Brain microvascular endothelial cell (primary cell): ENCODE measurements at regions not wholly inside any gene's neighbourhood (a gene's known extent, or its start where the extent isn't known, plus 50 kb on each side); places are given as distances from the start of the nearest gene placed in this dataset.

Experiments
- DNase-seq: peaks from one replicate; pipeline ENCODE4 v3.0.0-alpha.2; 2020
- H3K27ac ChIP-seq: fragments of 250-450 bp; sonication (Bioruptor Pico); 2 replicates; pipeline ENCODE4 v1.5.1; 2020; ENCODE audit warnings: mild to moderate bottlenecking, moderate library complexity
- H3K27me3 ChIP-seq: fragments of 250-450 bp; sonication (Bioruptor Pico); replicated peaks from 2 replicates; pipeline ENCODE4 v1.5.1; 2020; ENCODE audit warnings: mild to moderate bottlenecking
- H3K36me3 ChIP-seq: fragments of 250-450 bp; sonication (Bioruptor Pico); replicated peaks from 2 replicates; pipeline ENCODE4 v1.5.1; 2020; ENCODE audit warnings: mild to moderate bottlenecking
- H3K4me3 ChIP-seq: 2 replicates; pipeline ENCODE4 v1.5.1; 2011; ENCODE audit warnings: low read depth, mild to moderate bottlenecking, control low read depth, low read length, moderate library complexity
- CTCF ChIP-seq: IDR thresholded peaks from 2 replicates; pipeline ENCODE4 v1.5.1; 2011; ENCODE audit warnings: low read depth, mild to moderate bottlenecking, moderate library complexity, low read length, control low read depth, inconsistent platforms; ENCODE audit errors: missing control alignments
- in situ Hi-C: cut with HindIII; loops from 2 replicates; pipeline ENCODE4 v1.10.0; 2017; ENCODE audit warnings: low sequenced_read_pairs, low pct_ligation_motif_present

DNA sequence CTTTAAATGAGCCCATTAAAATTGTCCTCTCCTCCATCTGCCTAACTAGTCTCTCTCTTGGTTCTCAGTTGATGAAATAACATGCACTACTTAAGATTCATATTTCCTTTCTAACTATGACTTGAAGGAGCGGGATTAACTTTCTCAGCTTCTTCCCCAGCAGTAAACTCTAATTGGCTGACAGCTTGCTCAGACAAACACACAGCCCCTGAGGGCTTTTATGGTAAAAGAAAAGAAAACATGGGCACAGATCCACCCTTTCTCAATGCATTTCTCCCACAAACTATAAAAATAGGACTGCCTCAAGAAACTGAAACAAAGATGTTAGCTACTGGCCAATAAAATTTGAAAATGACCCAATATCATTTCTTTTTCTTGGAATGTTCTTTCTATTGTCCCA lies 703.1 kb downstream of the ADGRL2 start:
- no peak overlapping the region for H3K4me3 ChIP-seq

DNA sequence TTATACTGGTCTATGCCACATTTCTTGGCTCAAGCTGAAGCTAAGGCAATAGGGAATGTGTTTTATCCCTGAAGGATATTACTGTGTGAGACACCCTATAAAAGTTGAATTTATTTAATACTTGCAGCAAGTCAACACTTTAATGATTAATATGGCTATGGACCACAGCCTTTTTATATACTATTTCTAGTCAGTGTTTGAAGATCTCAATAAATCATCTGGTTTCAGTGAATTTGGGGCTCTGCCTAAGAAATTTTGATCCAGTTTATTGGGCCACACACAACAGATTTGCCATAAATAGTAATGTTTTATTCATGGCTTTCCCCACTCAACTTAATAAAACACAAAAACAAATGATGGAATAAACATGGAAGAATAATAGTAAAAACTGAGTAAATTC lies 698.3 kb downstream of the ADGRL2 start:
- H3K27me3 ChIP-seq: no peaks in the 10 kb centered on the region
- H3K36me3 ChIP-seq: no peaks in the 10 kb centered on the region
- in situ Hi-C loops: no loop called here

More for the DNA sequence above, 703.1 kb downstream of the ADGRL2 start:
- TF ChIP-seq CTCF: no peak
- in situ Hi-C loops: no loop called here
- Histone ChIP-seq H3K27me3 (no peaks in the 10 kb centered on the region), H3K27ac (no peak overlapping the region), H3K36me3 (no peaks in the 10 kb centered on the region)
- no peak for DNase-seq

DNA sequence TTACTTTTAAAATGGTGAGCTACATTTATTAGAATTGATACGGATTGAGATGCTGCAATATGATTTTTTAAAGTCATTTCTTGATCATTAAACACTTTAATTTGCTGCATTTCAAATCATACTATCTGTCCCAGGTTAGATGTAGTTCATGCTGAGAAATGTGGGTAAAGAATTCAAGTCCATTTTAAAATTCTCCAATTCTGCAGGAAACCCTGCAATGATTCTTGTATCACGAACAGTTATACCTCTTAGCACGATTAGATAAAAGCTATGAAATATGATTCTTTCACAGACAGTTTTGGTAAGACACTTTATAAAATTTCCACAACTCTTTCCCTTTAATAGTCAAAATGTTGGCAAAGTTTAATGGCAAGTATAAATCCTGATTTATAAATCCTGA lies 693.4 kb downstream of the ADGRL2 start:
- DNase-seq: no peak
- in situ Hi-C loops: no loop called here
- H3K27ac ChIP-seq: no peak overlapping the region
- H3K36me3 ChIP-seq: no peaks in the 10 kb centered on the region
- no peak overlapping the region for H3K4me3 ChIP-seq
- TF ChIP-seq CTCF: no peak
- no peaks in the 10 kb centered on the region for H3K27me3 ChIP-seq

More for the DNA sequence above, 698.3 kb downstream of the ADGRL2 start:
- H3K27ac ChIP-seq: no peak overlapping the region
- DNase-seq: no peak
- TF ChIP-seq CTCF: no peak
- H3K4me3 ChIP-seq: no peak overlapping the region

- no peak for DNase-seq
- Histone ChIP-seq H3K27me3 (no peaks in the 10 kb centered on the region), H3K4me3 (no peak overlapping the region), H3K36me3 (no peaks in the 10 kb centered on the region), H3K27ac (no peak overlapping the region)
- in situ Hi-C loops: no loop called here
- no peak for TF ChIP-seq CTCF
Observed at GRCh38 chr1:82492159-82492558, 691.4 kb downstream of the ADGRL2 start.

GRCh38 chr1:82491301-82492048 lies 690.7 kb downstream of the ADGRL2 start:
- Histone ChIP-seq H3K27ac (no peak overlapping the region), H3K27me3 (no peaks in the 10 kb centered on the region), H3K36me3 (no peaks in the 10 kb centered on the region), H3K4me3 (no peak overlapping the region)
- no peak for TF ChIP-seq CTCF
- in situ Hi-C loops: no loop called here
- no peak for DNase-seq

DNA sequence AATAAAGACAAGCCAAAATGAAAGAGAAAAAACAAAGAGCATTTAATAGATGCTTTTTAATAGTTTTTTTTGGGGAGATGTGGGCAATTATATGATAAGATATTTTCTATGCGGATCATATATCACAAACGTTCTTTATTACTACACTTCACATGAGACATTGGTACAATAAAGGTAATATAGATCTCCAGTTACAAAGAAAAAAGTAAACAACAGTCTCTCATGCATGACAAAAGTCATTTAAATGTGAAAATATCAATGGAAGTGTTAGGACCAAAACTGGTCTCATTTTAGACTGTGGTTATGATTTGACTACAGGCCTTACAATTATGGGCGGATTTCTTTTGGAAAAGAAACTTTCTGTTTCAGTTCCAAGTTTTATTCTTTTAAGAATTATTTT lies 687.0 kb downstream of the ADGRL2 start:
- DNase-seq: no peak
- TF ChIP-seq CTCF: no peak
- Histone ChIP-seq H3K36me3 (no peaks in the 10 kb centered on the region), H3K27me3 (no peaks in the 10 kb centered on the region), H3K27ac (no peak overlapping the region), H3K4me3 (no peak overlapping the region)
- in situ Hi-C loops: no loop called here
